ENCODE measurements at regions not wholly inside any gene's neighbourhood (a gene's known extent, or its start where the extent isn't known, plus 50 kb on each side); places are given as distances from the start of the nearest gene placed in this dataset.

GRCh38 chr21:27606422-27606821 is 639.5 kb upstream of the ADAMTS5 start:
- POLR2A ChIA-PET: no interaction called here
- TF ChIP-seq, protein P1, sequence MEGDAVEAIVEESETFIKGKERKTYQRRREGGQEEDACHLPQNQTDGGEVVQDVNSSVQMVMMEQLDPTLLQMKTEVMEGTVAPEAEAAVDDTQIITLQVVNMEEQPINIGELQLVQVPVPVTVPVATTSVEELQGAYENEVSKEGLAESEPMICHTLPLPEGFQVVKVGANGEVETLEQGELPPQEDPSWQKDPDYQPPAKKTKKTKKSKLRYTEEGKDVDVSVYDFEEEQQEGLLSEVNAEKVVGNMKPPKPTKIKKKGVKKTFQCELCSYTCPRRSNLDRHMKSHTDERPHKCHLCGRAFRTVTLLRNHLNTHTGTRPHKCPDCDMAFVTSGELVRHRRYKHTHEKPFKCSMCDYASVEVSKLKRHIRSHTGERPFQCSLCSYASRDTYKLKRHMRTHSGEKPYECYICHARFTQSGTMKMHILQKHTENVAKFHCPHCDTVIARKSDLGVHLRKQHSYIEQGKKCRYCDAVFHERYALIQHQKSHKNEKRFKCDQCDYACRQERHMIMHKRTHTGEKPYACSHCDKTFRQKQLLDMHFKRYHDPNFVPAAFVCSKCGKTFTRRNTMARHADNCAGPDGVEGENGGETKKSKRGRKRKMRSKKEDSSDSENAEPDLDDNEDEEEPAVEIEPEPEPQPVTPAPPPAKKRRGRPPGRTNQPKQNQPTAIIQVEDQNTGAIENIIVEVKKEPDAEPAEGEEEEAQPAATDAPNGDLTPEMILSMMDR (IDR thresholded peaks at IDR 0.05): no peak
- intact Hi-C loops (cut with micrococcal nuclease): no loop called here
- ATAC-seq (ENCODE audit: low read depth): no peak
- CTCF ChIA-PET: no interaction called here
- Mint-ChIP-seq H3K36me3 (ENCODE audit: low read depth) (no peaks in the 10 kb centered on the region), H3K27me3 (no peaks in the 10 kb centered on the region), H3K9me3 (peaks cover 9% of the 10 kb centered on the region), H3K4me1 (no peaks in the 10 kb centered on the region), H3K27ac (no peak overlapping the region), H3K4me3 (no peak overlapping the region)
- DNase-seq: no peak

DNA sequence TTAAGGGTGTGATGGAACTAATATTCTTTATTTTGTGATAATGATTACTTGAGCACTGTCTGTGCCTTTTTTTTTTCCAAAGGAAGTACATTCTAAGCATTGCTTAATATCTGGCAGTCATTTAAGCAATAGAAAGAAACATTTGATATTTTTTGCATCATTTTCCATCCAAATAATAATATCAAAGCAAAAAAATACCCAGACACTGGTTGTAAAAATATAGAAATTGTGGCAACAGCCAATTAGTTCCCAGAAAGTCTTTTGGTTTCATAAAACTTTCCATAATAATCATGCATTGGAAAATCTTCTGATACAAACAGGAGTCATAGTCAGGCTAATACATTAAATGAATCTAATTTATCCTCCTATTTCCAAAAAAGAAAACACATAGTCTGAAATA is 629.3 kb upstream of the ADAMTS5 start:
- Mint-ChIP-seq H3K36me3 (ENCODE audit: low read depth) (no peaks in the 10 kb centered on the region), H3K4me1 (no peaks in the 10 kb centered on the region), H3K27ac (no peak overlapping the region), H3K9me3 (peaks cover 6% of the 10 kb centered on the region), H3K27me3 (no peaks in the 10 kb centered on the region), H3K4me3 (no peak overlapping the region)
- TF ChIP-seq, protein P1 (IDR thresholded peaks at IDR 0.05): no peak
- intact Hi-C loops (cut with micrococcal nuclease): no loop called here
- ATAC-seq (ENCODE audit: low read depth) (no peak), DNase-seq (no peak)
- CTCF ChIA-PET: no interaction called here
- POLR2A ChIA-PET: no interaction called here

GRCh38 chr21:27595716-27596115 is 628.8 kb upstream of the ADAMTS5 start:
- DNase-seq (no peak), ATAC-seq (ENCODE audit: low read depth) (no peak)
- no peaks in the 10 kb centered on the region for H3K27me3 Mint-ChIP-seq
- H3K4me3 Mint-ChIP-seq: no peak overlapping the region
- ChIA-PET CTCF (no interaction called here), POLR2A (no interaction called here)
- no peaks in the 10 kb centered on the region for H3K4me1 Mint-ChIP-seq
- H3K9me3 Mint-ChIP-seq: peaks cover 7% of the 10 kb centered on the region
- no peaks in the 10 kb centered on the region for H3K36me3 Mint-ChIP-seq (ENCODE audit: low read depth)
- no peak overlapping the region for H3K27ac Mint-ChIP-seq
- TF ChIP-seq, protein P1 (IDR thresholded peaks at IDR 0.05): no peak
- intact Hi-C loops (cut with micrococcal nuclease): no loop called here

DNA sequence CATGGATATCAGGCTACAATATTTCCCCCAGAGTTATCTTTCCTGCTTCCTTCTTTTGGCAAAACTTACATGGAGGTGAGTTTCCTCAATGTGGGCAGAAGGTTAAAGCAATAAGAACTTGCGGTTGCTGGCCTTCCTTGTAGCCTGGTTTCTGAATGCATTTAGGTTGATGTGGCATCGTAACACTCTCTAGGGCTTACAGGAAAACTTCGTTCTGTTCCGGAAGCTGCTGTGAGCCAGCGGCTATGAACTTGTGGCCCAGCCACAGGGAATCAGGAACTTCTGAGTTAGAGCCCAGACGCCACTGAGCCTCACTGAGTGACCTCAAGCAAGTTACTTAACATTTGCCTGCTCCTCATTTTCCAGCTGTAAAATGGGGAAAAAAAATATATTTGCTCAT is 623.4 kb upstream of the ADAMTS5 start:
- H3K36me3 Mint-ChIP-seq (ENCODE audit: low read depth): no peaks in the 10 kb centered on the region
- DNase-seq: no peak
- no peaks in the 10 kb centered on the region for H3K27me3 Mint-ChIP-seq
- H3K9me3 Mint-ChIP-seq: peaks cover 2% of the 10 kb centered on the region
- no peaks in the 10 kb centered on the region for H3K4me1 Mint-ChIP-seq
- POLR2A ChIA-PET: no interaction called here
- H3K27ac Mint-ChIP-seq: no peak overlapping the region
- TF ChIP-seq, protein P1 (IDR thresholded peaks at IDR 0.05): no peak
- H3K4me3 Mint-ChIP-seq: no peak overlapping the region
- CTCF ChIA-PET: no interaction called here
- intact Hi-C loops (cut with micrococcal nuclease): no loop called here
- ATAC-seq (ENCODE audit: low read depth): no peak

GRCh38 chr21:27589781-27590180 is 622.9 kb upstream of the ADAMTS5 start:
- Mint-ChIP-seq H3K27me3 (no peaks in the 10 kb centered on the region), H3K27ac (no peak overlapping the region), H3K4me1 (no peaks in the 10 kb centered on the region), H3K9me3 (peaks cover 3% of the 10 kb centered on the region), H3K4me3 (no peak overlapping the region), H3K36me3 (ENCODE audit: low read depth) (no peaks in the 10 kb centered on the region)
- TF ChIP-seq, protein P1 (IDR thresholded peaks at IDR 0.05): no peak
- intact Hi-C loops (cut with micrococcal nuclease): no loop called here
- ChIA-PET POLR2A (no interaction called here), CTCF (no interaction called here)
- DNase-seq (no peak), ATAC-seq (ENCODE audit: low read depth) (no peak)

Measured in activated B cell treated with CpG ODN at 0.5 μM for 24 hours (primary cell).